Lung (tissue), 11 donors: ENCODE measurements at regions not wholly inside any gene's neighbourhood (a gene's known extent, or its start where the extent isn't known, plus 50 kb on each side); places are given as distances from the start of the nearest gene placed in this dataset.

Experiments used
- ATAC-seq: fragments of 200-7000 bp; cut with Tn5 transposase; one replicate; pipeline ENCODE4 v1.9.1; 2020; ENCODE audit warnings: moderate number of reproducible peaks; ENCODE audit not compliant: insufficient read depth, low FRiP score
- DNase-seq, 3 donors: peaks; one replicate each; pipeline ENCODE4 v3.0.0-alpha.2; 2013 to 2017
- H3K27ac ChIP-seq, 2 donors: one replicate each; pipeline ENCODE4 v1.5.1; 2013; ENCODE audit warnings: mild to moderate bottlenecking in 2 of 2, moderate library complexity in 2 of 2, control low read depth in 1 of 2, inconsistent platforms in 1 of 2, low read depth in 1 of 2, low read length in 1 of 2
- H3K27me3 ChIP-seq, 3 donors: one replicate each; pipeline ENCODE4 v1.5.1; 2013; ENCODE audit warnings: low read length in 2 of 3; ENCODE audit not compliant: control insufficient read depth in 3 of 3, insufficient read depth in 3 of 3
- H3K36me3 ChIP-seq, 4 donors: one replicate each; pipeline ENCODE4 v1.5.1; 2013; ENCODE audit warnings: low read length in 4 of 4, mild to moderate bottlenecking in 1 of 4, moderate library complexity in 1 of 4; ENCODE audit not compliant: control insufficient read depth in 4 of 4, insufficient read depth in 4 of 4
- H3K4me1 ChIP-seq, 5 donors: one replicate each; pipeline ENCODE4 v1.5.1; 2013; ENCODE audit warnings: low read length in 5 of 5, mild to moderate bottlenecking in 2 of 5, moderate library complexity in 1 of 5; ENCODE audit not compliant: control insufficient read depth in 5 of 5, insufficient read depth in 5 of 5
- H3K4me3 ChIP-seq: one replicate; pipeline ENCODE4 v1.5.1; 2013; ENCODE audit warnings: mild to moderate bottlenecking, control low read depth, moderate library complexity
- H3K9ac ChIP-seq, 2 donors: one replicate each; pipeline ENCODE4 v1.5.1; 2013; ENCODE audit warnings: low read length in 2 of 2, control low read depth in 1 of 2; ENCODE audit not compliant: insufficient read depth in 1 of 2
- H3K9me3 ChIP-seq, 4 donors: one replicate each; pipeline ENCODE4 v1.5.1; 2013; ENCODE audit warnings: low read length in 3 of 4, mild to moderate bottlenecking in 1 of 4, moderate library complexity in 1 of 4; ENCODE audit not compliant: control insufficient read depth in 4 of 4, insufficient read depth in 3 of 4
- WGBS, 2 donors: extraction: QIAGEN DNeasy Blood & Tissue Kit; methylation state at CpG; one replicate each; pipeline ENCODE4 v1.1.7; 2013; 5-methylcytosine and 5-hydroxymethylcytosine counted together
- TF ChIP-seq, protein P1 (sequence below): IDR thresholded peaks from 2 replicates; pipeline ENCODE4 v1.5.1; 2012; ENCODE audit warnings: mild to moderate bottlenecking; ENCODE audit errors: control extremely low read depth, extremely low read depth
- donor health status: control.
- donor health status: control.
- donor health status: Bipolar disorder and iron deficiency.
- donor health status: healthy.
- donor health status: DM: yes; HTN: yes; CAD: no.

- Histone ChIP-seq H3K9me3 (peaks cover 0 to 3% (median 0%) of the 10 kb centered on the region in 4 donors), H3K4me1 (no peaks in the 10 kb centered on the region), H3K27ac (no peak overlapping the region), H3K36me3 (no peaks in the 10 kb centered on the region), H3K9ac (no peak overlapping the region), H3K4me3 (no peak overlapping the region), H3K27me3 (no peaks in the 10 kb centered on the region)
- ATAC-seq (no peak), DNase-seq (no peak)
- WGBS, 2 donors = 85 to 92% methylated on average over 4 of the region's 4 CpGs
- TF ChIP-seq, protein P1, sequence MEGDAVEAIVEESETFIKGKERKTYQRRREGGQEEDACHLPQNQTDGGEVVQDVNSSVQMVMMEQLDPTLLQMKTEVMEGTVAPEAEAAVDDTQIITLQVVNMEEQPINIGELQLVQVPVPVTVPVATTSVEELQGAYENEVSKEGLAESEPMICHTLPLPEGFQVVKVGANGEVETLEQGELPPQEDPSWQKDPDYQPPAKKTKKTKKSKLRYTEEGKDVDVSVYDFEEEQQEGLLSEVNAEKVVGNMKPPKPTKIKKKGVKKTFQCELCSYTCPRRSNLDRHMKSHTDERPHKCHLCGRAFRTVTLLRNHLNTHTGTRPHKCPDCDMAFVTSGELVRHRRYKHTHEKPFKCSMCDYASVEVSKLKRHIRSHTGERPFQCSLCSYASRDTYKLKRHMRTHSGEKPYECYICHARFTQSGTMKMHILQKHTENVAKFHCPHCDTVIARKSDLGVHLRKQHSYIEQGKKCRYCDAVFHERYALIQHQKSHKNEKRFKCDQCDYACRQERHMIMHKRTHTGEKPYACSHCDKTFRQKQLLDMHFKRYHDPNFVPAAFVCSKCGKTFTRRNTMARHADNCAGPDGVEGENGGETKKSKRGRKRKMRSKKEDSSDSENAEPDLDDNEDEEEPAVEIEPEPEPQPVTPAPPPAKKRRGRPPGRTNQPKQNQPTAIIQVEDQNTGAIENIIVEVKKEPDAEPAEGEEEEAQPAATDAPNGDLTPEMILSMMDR = no peak
Measured at GRCh38 chr6:141354191-141354955, 778.4 kb upstream of the GJE1 start.

- Histone ChIP-seq H3K36me3 (no peaks in the 10 kb centered on the region), H3K27me3 (no peaks in the 10 kb centered on the region), H3K9ac (no peak overlapping the region), H3K4me3 (no peak overlapping the region), H3K9me3 (no peaks in the 10 kb centered on the region), H3K27ac (no peak overlapping the region), H3K4me1 (no peaks in the 10 kb centered on the region)
- no peak for DNase-seq
- no peak for ATAC-seq
- TF ChIP-seq, protein P1 = no peak
- 72 to 83% methylated on average over 1 of the region's 1 CpG for WGBS, 2 donors
Measured at GRCh38 chr6:141351721-141352120, 781.0 kb upstream of the GJE1 start.

DNA sequence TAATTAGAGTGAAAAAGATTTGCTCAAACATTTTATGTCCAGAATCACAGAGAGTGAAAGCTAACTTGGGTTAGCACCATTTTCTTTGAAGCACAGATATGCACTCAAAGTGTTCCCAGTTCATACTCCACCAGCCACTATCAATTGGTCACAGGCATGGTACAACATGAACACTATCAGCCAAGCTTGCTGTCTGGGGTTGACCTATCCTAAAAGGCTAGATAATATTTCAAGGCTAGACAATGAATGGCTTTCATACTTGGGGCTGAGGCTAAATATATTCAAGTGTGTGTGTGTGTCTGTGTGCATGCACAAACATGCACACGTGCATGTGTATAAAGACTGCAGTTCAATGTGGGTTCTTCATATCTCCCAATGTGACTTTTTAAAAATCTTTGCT is 783.0 kb upstream of the GJE1 start:
- H3K27ac ChIP-seq = no peak overlapping the region
- H3K9me3 ChIP-seq = no peaks in the 10 kb centered on the region
- no peak overlapping the region for H3K9ac ChIP-seq
- no peaks in the 10 kb centered on the region for H3K36me3 ChIP-seq
- no peak for DNase-seq
- ATAC-seq = no peak
- no peaks in the 10 kb centered on the region for H3K4me1 ChIP-seq
- TF ChIP-seq, protein P1 = no peak
- WGBS, 2 donors = 92 to 94% methylated on average over 1 of the region's 1 CpG
- H3K27me3 ChIP-seq = no peaks in the 10 kb centered on the region
- H3K4me3 ChIP-seq = no peak overlapping the region
